Gastrocnemius medialis (tissue), 4 donors: ENCODE measurements at regions not wholly inside any gene's neighbourhood (a gene's known extent, or its start where the extent isn't known, plus 50 kb on each side); places are given as distances from the start of the nearest gene placed in this dataset.

ENCODE experiments used
- CTCF ChIP-seq, 5 experiments: fragments of 450-650 bp in 3 of 5; fragments of 200-600 bp in 2 of 5; sonication (generic) in 2 of 5; IDR thresholded peaks in 4 of 5; conservative IDR thresholded peaks in 1 of 5; 1 replicate in 4 of 5; 2 replicates in 1 of 5; pipeline ENCODE4 v1.5.1; 2016 to 2019; ENCODE audit warnings: antibody characterized with exemption in 5 of 5, mild to moderate bottlenecking in 3 of 5, moderate library complexity in 3 of 5
- POLR2A ChIP-seq, 2 donors: fragments of 450-650 bp; IDR thresholded peaks; one replicate each; pipeline ENCODE4 v1.6.1; 2017; ENCODE audit warnings: antibody characterized with exemption in 2 of 2, mild to moderate bottlenecking in 2 of 2, moderate library complexity in 2 of 2

GRCh38 chr5:89992201-89992600 lies 417.4 kb downstream of the CETN3 start:
- TF ChIP-seq CTCF (IDR thresholded peaks at IDR 0.05 in 4 of 5, conservative IDR thresholded peaks at IDR 0.05 in 1 of 5), result no peak
- TF ChIP-seq POLR2A (IDR thresholded peaks at IDR 0.05), result no peak
